ENCODE measurements at regions not wholly inside any gene's neighbourhood (a gene's known extent, or its start where the extent isn't known, plus 50 kb on each side); places are given as distances from the start of the nearest gene placed in this dataset.

- H3K27me3 ChIP-seq (ENCODE audit: control insufficient read depth, insufficient read depth, low read length), result no peaks in the 10 kb centered on the region
- DNase-seq (ENCODE audit: low read depth) (no peak), FAIRE-seq (no peak)
- no peak for TF ChIP-seq CTCF (IDR thresholded peaks at IDR 0.05; ENCODE audit: insufficient read depth, low read length, severe bottlenecking)
- no peak overlapping the region for H3K4me3 ChIP-seq (ENCODE audit: low read depth, low read length)
- H3K36me3 ChIP-seq (ENCODE audit: control insufficient read depth, insufficient read depth, low read length), result no peaks in the 10 kb centered on the region
These were observed 610.3 kb upstream of the GALNTL6 start for GRCh38 chr4:171202908-171203307.

GRCh38 chr4:171186700-171187099 is 626.5 kb upstream of the GALNTL6 start:
- no peaks in the 10 kb centered on the region for H3K27me3 ChIP-seq (ENCODE audit: control insufficient read depth, insufficient read depth, low read length)
- DNase-seq (ENCODE audit: low read depth) (no peak), FAIRE-seq (no peak)
- H3K36me3 ChIP-seq (ENCODE audit: control insufficient read depth, insufficient read depth, low read length), result no peaks in the 10 kb centered on the region
- TF ChIP-seq CTCF (IDR thresholded peaks at IDR 0.05; ENCODE audit: insufficient read depth, low read length, severe bottlenecking), result no peak
- no peak overlapping the region for H3K4me3 ChIP-seq (ENCODE audit: low read depth, low read length)

GRCh38 chr4:171181090-171181489 is 632.1 kb upstream of the GALNTL6 start:
- no peaks in the 10 kb centered on the region for H3K27me3 ChIP-seq (ENCODE audit: control insufficient read depth, insufficient read depth, low read length)
- no peak overlapping the region for H3K4me3 ChIP-seq (ENCODE audit: low read depth, low read length)
- FAIRE-seq (no peak), DNase-seq (ENCODE audit: low read depth) (no peak)
- TF ChIP-seq CTCF (IDR thresholded peaks at IDR 0.05; ENCODE audit: insufficient read depth, low read length, severe bottlenecking), result no peak
- H3K36me3 ChIP-seq (ENCODE audit: control insufficient read depth, insufficient read depth, low read length), result no peaks in the 10 kb centered on the region

GRCh38 chr4:171170671-171171070 is 642.5 kb upstream of the GALNTL6 start:
- H3K4me3 ChIP-seq (ENCODE audit: low read depth, low read length), result no peak overlapping the region
- FAIRE-seq, result no peak
- no peaks in the 10 kb centered on the region for H3K27me3 ChIP-seq (ENCODE audit: control insufficient read depth, insufficient read depth, low read length)
- no peak for TF ChIP-seq CTCF (IDR thresholded peaks at IDR 0.05; ENCODE audit: insufficient read depth, low read length, severe bottlenecking)
- no peaks in the 10 kb centered on the region for H3K36me3 ChIP-seq (ENCODE audit: control insufficient read depth, insufficient read depth, low read length)
- no peak for DNase-seq (ENCODE audit: low read depth)

GRCh38 chr4:171169396-171169795 is 643.8 kb upstream of the GALNTL6 start:
- Histone ChIP-seq H3K4me3 (ENCODE audit: low read depth, low read length) (no peak overlapping the region), H3K27me3 (ENCODE audit: control insufficient read depth, insufficient read depth, low read length) (no peaks in the 10 kb centered on the region), H3K36me3 (ENCODE audit: control insufficient read depth, insufficient read depth, low read length) (no peaks in the 10 kb centered on the region)
- DNase-seq (ENCODE audit: low read depth) (no peak), FAIRE-seq (no peak)
- no peak for TF ChIP-seq CTCF (IDR thresholded peaks at IDR 0.05; ENCODE audit: insufficient read depth, low read length, severe bottlenecking)

GRCh38 chr4:171162478-171162877 is 650.7 kb upstream of the GALNTL6 start:
- Histone ChIP-seq H3K27me3 (ENCODE audit: control insufficient read depth, insufficient read depth, low read length) (no peaks in the 10 kb centered on the region), H3K36me3 (ENCODE audit: control insufficient read depth, insufficient read depth, low read length) (no peaks in the 10 kb centered on the region), H3K4me3 (ENCODE audit: low read depth, low read length) (no peak overlapping the region)
- DNase-seq (ENCODE audit: low read depth), result no peak
- FAIRE-seq, result no peak
- no peak for TF ChIP-seq CTCF (IDR thresholded peaks at IDR 0.05; ENCODE audit: insufficient read depth, low read length, severe bottlenecking)

Data from bronchial epithelial cell (primary cell).